NCI-H1105 treated with DMSO at 0.1 percent for 48 hours (cell line): ENCODE measurements at regions not wholly inside any gene's neighbourhood (a gene's known extent, or its start where the extent isn't known, plus 50 kb on each side); places are given as distances from the start of the nearest gene placed in this dataset.

Source experiments
- DNase-seq: peaks from one replicate; lab custom pipeline; 2025; lab: John Stamatoyannopoulos, UW

DNA sequence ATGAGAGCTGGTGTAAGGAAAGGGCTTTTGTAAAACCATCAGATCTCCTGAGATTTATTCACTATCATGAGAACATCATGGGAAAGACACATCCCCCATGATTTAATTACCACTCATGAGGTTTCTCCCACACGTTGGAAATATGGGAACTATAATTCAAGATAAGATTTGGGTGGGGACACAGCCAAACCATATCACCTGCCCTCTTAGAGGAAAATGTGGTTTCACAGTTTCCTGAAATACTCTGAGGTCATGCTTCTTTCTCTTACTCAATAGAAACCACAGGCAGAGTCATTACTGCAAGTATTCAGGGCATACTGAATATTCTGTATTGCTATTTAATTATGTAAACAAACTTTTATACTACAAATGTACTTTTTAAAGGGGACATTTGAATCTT is 1453.3 kb downstream of the PCDH18 start:
- DNase-seq = no peak

DNA sequence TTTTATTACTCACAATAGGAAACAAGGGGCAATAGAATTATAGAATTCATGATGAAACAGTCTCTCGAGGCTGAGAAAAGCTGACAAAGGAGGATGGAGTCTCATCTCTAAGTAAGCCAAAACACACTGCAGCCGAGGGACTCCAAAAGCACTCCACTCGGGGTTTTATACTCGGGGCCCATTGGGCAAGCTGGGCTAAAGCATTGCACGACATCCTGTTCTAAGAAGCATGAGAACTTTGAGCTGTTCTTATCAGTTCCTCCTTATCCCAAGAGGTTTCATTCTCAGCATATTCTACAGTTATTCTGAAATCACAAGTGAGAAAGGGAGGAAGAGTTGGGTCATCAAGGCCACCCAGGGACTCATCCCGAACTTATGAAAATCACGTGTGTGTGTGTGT is 1475.5 kb downstream of the PCDH18 start:
- no peak for DNase-seq

DNA sequence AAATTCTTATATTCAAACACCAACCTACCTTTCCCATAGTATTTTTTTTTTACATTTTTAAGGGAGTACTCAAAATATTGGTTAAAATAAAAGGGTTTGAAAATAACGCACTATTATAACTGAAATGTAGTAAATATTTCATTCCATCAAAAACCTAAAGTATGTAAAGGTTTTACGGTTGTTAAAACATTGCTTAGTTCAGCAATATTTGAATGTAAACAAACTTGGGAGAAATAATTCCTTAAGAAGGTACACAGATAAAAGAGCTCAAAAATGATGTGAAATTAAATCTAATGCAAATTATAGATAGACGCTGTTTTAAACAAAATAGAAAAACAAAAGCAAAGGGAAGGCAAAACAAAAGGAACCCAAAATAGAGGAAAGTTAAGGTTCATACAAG is 1476.9 kb downstream of the PCDH18 start:
- DNase-seq = no peak

DNA sequence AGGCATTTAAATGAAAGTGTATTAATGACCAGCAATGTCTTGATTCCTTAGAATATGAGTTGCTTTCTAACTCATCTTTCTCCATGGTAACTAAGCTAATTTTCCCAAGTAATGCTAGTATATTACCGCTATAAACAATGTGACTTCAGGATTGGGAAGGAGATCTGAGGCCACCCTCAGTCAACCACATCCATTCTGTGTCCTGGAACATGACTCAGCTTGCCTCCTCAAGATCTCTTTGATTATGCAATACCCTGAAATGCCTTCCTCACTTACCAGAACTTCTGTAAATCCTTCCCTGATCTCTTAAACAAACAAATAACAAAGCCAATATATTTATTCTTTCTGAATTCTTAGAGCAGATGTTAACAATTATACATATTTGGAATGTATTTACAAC is 1495.5 kb downstream of the PCDH18 start:
- no peak for DNase-seq

GRCh38 chr4:136032391-136032790 is 1499.9 kb downstream of the PCDH18 start:
- no peak for DNase-seq

DNA sequence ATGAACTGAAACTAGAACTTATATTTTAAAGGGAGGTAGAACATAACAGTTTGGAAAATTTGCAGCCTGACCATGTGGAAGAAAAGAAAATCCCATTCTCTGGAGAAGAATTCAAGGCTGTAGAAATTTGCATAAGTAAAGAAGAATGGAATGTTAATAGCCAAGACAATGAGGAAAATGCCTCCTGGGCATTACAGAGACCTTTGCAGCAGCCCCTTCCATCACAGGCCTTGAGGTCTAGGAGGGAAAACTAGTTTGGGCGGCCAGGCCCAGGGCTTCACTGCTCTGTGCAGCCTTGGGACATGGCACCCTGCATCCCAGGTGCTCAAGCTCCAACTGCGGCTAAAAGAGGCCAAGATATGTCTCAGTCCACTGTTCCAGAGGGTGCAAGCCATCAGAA is 1506.8 kb downstream of the PCDH18 start:
- DNase-seq = no peak

DNA sequence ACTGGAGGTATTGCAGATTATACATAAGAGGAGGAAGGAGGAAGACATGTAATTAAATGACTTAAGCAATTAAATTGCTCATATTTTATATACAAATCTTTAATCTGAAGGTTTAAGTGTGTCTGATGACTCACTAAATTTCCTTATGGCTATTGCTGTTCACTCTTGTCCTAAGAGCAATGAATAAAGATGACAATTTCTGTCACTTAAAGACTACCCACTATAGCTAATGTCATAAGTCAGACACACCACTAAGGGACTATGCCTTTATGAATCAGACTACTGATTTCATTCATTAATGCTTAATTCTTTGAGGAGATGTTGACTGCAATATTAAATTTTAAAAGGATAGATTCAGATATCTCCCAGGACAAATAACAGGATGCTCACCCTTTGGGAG is 1514.7 kb downstream of the PCDH18 start:
- DNase-seq = no peak

GRCh38 chr4:136012220-136012619 is 1520.1 kb downstream of the PCDH18 start:
- no peak for DNase-seq

GRCh38 chr4:136009258-136009832 is 1522.9 kb downstream of the PCDH18 start:
- DNase-seq = no peak

DNA sequence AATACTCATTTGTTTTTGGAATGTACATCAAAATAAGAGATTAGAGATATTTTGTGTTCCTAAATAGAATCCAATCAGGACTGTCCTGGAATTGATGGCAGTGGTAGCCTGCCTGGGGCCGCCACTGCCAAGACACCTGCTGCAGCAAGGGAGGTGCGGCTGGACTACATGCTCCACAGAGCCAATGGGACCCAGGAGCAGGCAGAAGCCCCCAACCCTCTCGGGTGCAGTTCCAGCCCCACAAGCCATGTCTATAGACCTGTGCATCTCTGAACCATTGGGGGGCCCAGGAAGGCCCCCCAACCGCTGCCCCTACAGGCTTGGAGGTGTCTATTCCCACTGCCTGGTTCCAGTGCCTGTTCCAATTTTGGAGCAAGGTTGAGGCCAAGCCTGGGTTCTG is 1524.3 kb downstream of the PCDH18 start:
- no peak for DNase-seq

DNA sequence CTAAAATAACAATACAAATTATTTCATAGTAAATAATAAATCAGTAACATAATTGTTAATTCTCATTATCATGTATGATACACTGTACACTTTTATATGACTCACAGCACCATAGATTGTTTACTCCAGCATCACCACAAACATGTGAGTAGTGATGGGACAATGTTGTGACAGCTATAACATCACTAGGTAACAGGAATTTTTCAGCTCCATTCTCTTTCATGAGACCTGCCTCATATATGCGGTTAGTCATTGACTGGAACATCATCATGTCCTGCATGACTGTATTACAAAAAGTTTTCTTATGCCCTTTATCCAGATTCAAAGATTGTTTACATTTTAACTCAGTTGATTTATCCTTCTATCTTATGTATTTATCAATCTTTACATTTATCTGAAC is 1530.0 kb downstream of the PCDH18 start:
- DNase-seq = no peak

GRCh38 chr4:136001791-136002190 is 1530.5 kb downstream of the PCDH18 start:
- no peak for DNase-seq

- DNase-seq = no peak
Measured at GRCh38 chr4:136000246-136000645, 1532.0 kb downstream of the PCDH18 start.

- no peak for DNase-seq
Measured at GRCh38 chr4:135994360-135994759, 1537.9 kb downstream of the PCDH18 start.

DNA sequence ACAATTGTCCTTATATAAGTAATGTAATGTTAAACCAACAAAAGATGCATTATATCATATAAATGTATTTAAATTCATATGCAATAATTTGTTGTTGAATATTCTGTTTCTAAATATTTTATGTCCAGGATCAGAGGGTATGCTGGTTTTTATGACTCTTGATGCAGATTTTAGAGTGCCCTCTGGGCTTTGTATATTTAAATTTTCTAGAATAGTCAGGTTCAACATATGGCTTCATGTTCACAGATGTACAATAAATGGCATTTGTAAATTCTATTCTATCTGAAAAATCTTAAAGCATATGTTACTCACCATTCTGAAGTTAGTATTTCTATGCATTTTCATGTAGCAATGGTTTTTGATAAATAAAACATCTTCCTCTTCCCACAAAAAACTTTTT is 1555.4 kb downstream of the PCDH18 start:
- DNase-seq = no peak

GRCh38 chr4:135966936-135967335 is 1565.4 kb downstream of the PCDH18 start:
- DNase-seq = no peak

- no peak for DNase-seq
Measured at GRCh38 chr4:135963009-135963408, 1569.3 kb downstream of the PCDH18 start.

- no peak for DNase-seq
Measured at GRCh38 chr4:135949931-135950330, 1582.4 kb downstream of the PCDH18 start.

GRCh38 chr4:135948797-135949196 is 1583.5 kb downstream of the PCDH18 start:
- DNase-seq = no peak

DNA sequence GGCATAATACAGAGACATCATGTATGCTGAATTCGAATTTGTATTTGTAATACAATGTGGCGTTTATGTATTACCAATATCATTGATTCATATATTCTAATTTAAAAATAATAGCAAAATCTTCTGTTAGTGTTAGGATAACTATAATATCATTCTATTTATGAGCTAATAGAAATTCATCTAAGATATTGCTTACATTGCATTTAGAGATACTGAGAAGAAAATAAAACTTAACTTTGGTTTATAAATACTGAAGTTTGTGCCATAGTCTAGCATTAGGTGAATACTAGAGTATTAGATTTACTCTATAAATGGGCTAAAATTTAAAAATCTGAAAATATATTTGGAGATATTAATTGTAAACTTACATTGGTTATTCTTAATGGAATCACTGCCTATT is 1590.6 kb downstream of the PCDH18 start:
- DNase-seq = no peak

- DNase-seq = no peak
Measured at GRCh38 chr4:135934026-135934425, 1598.3 kb downstream of the PCDH18 start.

GRCh38 chr4:135927651-135928050 is 1604.6 kb downstream of the PCDH18 start:
- DNase-seq = no peak

DNA sequence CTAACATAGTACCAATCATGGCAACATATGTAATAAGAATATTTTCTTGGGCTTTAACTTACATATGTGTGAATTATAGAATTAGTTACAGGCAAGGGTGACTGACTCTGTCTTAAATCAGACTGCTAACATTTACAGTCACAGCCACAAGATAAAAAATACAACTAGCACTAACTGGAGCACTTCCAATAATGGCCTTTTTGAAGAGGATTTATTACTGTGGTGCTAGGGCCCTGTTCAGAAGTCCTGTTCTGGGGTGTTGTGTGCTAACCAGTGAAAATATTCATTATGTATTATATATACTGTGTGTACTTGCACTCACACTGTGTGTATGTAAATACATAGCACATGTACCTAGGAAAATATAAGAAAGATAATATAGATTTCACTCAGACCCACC is 1611.2 kb downstream of the PCDH18 start:
- DNase-seq = no peak

GRCh38 chr4:135917011-135917410 is 1615.3 kb downstream of the PCDH18 start:
- DNase-seq = no peak

DNA sequence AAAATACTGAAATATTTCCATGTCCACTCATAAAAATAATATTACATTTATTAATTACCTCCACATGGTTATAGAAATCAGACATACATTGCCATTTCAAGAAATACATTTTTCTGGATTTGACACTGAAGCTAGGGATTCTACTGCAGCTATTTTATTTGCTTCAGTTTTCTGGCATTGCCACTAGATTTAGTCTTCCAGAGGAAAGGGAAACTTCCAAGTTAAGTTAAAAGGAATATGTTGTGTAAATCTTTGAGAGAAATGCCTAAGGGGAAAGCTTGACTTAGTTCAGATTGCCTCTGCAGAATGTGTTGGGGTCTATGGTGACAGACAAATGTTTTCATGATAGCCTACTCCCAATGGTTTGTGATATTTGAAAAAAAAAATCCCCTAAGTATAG is 1631.3 kb downstream of the PCDH18 start:
- no peak for DNase-seq
